Neural cell (in vitro differentiated cells): ENCODE measurements at regions not wholly inside any gene's neighbourhood (a gene's known extent, or its start where the extent isn't known, plus 50 kb on each side); places are given as distances from the start of the nearest gene placed in this dataset.

ENCODE experiments used
- H2AFZ ChIP-seq: fragments of 200-600, 300-800 bp; sonication (generic), shearing (Covaris generic); 2 replicates; pipeline ENCODE4 v1.6.0; 2014; ENCODE audit warnings: low read depth, mild to moderate bottlenecking, antibody characterized with exemption, low read length, moderate library complexity
- H3F3A ChIP-seq: fragments of 200-600 bp; shearing (Covaris generic); 2 replicates; pipeline ENCODE4 v1.6.1; 2016; ENCODE audit warnings: mild to moderate bottlenecking, moderate library complexity, mixed read lengths, antibody characterized with exemption, low read length; ENCODE audit not compliant: insufficient read depth, poor library complexity, severe bottlenecking
- H3K27ac ChIP-seq: fragments of 200-600, 300-800 bp; sonication (generic), shearing (Covaris generic); 2 replicates; pipeline ENCODE4 v1.5.1; 2014; ENCODE audit warnings: mild to moderate bottlenecking, low read length, moderate library complexity
- H3K27me3 ChIP-seq: fragments of 300-800, 200-600 bp; sonication (generic), shearing (Covaris generic); 2 replicates; pipeline ENCODE4 v1.6.0; 2014; ENCODE audit warnings: mild to moderate bottlenecking, low read depth, low read length, moderate library complexity; ENCODE audit not compliant: insufficient read depth
- H3K36me3 ChIP-seq: fragments of 300-800, 200-600 bp; sonication (generic), shearing (Covaris generic); 2 replicates; pipeline ENCODE4 v1.5.1; 2014; ENCODE audit warnings: mild to moderate bottlenecking, antibody characterized with exemption, low read length, moderate library complexity; ENCODE audit not compliant: insufficient read depth
- H3K4me2 ChIP-seq: fragments of 300-800, 200-600 bp; sonication (generic), shearing (Covaris generic); 2 replicates; pipeline ENCODE4 v1.6.0; 2014; ENCODE audit warnings: mild to moderate bottlenecking, low read length
- H3K4me3 ChIP-seq: fragments of 300-800, 200-600 bp; sonication (generic), shearing (Covaris generic); 2 replicates; pipeline ENCODE4 v1.5.1; 2014; ENCODE audit warnings: mild to moderate bottlenecking, low read length, moderate library complexity
- H3K79me2 ChIP-seq: fragments of 200-600 bp; shearing (Covaris generic); replicated peaks from 2 replicates; pipeline ENCODE4 v1.6.0; 2014; ENCODE audit warnings: mild to moderate bottlenecking, low read length, moderate library complexity; ENCODE audit not compliant: insufficient read depth
- H3K9ac ChIP-seq: fragments of 300-800, 200-600 bp; sonication (generic), shearing (Covaris generic); 2 replicates; pipeline ENCODE4 v1.6.1; 2016; ENCODE audit warnings: mild to moderate bottlenecking, low read length, mixed read lengths
- H3K9me2 ChIP-seq: fragments of 200-600 bp; shearing (Covaris generic); 2 replicates; pipeline ENCODE4 v1.6.1; 2016; ENCODE audit warnings: mild to moderate bottlenecking, low read length, mixed read lengths; ENCODE audit not compliant: insufficient read depth
- H3K9me3 ChIP-seq: fragments of 200-600, 300-800 bp; sonication (generic), shearing (Covaris generic); 2 replicates; pipeline ENCODE4 v1.6.1; 2016; ENCODE audit warnings: mild to moderate bottlenecking, mixed run types, low read length, moderate library complexity, mixed read lengths
- H4K20me1 ChIP-seq: fragments of 200-600 bp; shearing (Covaris generic); 2 replicates; pipeline ENCODE4 v1.6.1; 2016; ENCODE audit warnings: mild to moderate bottlenecking, mixed run types; ENCODE audit not compliant: insufficient read depth
- CTCF ChIP-seq: fragments of 450-650 bp; IDR thresholded peaks from 2 replicates; pipeline ENCODE4 v1.5.1; 2014; ENCODE audit warnings: antibody characterized with exemption, mild to moderate bottlenecking, moderate library complexity; ENCODE audit not compliant: poor library complexity, severe bottlenecking
- EP300 ChIP-seq: fragments of 450-650 bp; conservative IDR thresholded peaks from 2 replicates; pipeline ENCODE4 v1.6.1; 2014; ENCODE audit warnings: antibody characterized with exemption, mild to moderate bottlenecking, moderate library complexity; ENCODE audit not compliant: poor library complexity, severe bottlenecking
- EZH2 ChIP-seq: fragments of 200-600, 300-800 bp; shearing (Covaris generic), sonication (generic); IDR thresholded peaks from 2 replicates; pipeline ENCODE4 v1.6.1; 2014; ENCODE audit warnings: antibody characterized with exemption, low read length, borderline replicate concordance, mild to moderate bottlenecking; ENCODE audit not compliant: insufficient read depth, poor library complexity, severe bottlenecking
- MXI1 ChIP-seq: fragments of 450-650 bp; conservative IDR thresholded peaks from 2 replicates; pipeline ENCODE4 v1.6.1; 2014; ENCODE audit warnings: antibody characterized with exemption, mild to moderate bottlenecking; ENCODE audit not compliant: poor library complexity, severe bottlenecking
- POLR2AphosphoS5 ChIP-seq: IDR thresholded peaks from 2 replicates; pipeline ENCODE4 v1.6.1; 2012
- RAD21 ChIP-seq: fragments of 450-650 bp; conservative IDR thresholded peaks from 2 replicates; pipeline ENCODE4 v1.6.1; 2014; ENCODE audit warnings: antibody characterized with exemption, mild to moderate bottlenecking, moderate library complexity
- SMC3 ChIP-seq: fragments of 450-650 bp; conservative IDR thresholded peaks from 2 replicates; pipeline ENCODE4 v1.6.1; 2014; ENCODE audit warnings: antibody characterized with exemption, mild to moderate bottlenecking, moderate library complexity; ENCODE audit not compliant: poor library complexity
- TAF1 ChIP-seq: IDR thresholded peaks from 2 replicates; pipeline ENCODE4 v1.6.1; 2012; ENCODE audit warnings: low read depth
- TF ChIP-seq, protein P1 (sequence below): IDR thresholded peaks from 2 replicates; pipeline ENCODE4 v1.6.1; 2012; ENCODE audit warnings: borderline replicate concordance

DNA sequence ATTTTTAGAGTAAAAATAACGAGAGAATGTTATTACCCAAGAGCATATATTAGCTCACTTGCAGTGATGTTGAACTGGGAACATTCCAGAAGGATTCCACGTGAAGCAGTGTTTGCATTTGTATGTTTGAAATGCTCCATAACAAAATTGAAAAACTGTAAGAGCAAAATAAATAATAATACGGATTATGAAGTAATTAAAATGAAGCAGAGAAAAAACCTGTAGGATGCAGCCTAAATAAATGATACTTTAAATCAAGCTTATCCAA lies 203.3 kb downstream of the BAMBI start:
- H3K79me2 ChIP-seq: no peaks in the 10 kb centered on the region
- H3K27ac ChIP-seq: no peak overlapping the region
- no peak overlapping the region for H3K4me3 ChIP-seq
- no peaks in the 10 kb centered on the region for H4K20me1 ChIP-seq
- no peak overlapping the region for H2AFZ ChIP-seq
- H3K9me3 ChIP-seq: no peaks in the 10 kb centered on the region
- TF ChIP-seq POLR2AphosphoS5 (no peak), MXI1 (no peak), EZH2 (no peak), SMC3 (no peak), RAD21 (no peak), CTCF (no peak), TAF1 (no peak), EP300 (no peak)
- TF ChIP-seq, protein P1, sequence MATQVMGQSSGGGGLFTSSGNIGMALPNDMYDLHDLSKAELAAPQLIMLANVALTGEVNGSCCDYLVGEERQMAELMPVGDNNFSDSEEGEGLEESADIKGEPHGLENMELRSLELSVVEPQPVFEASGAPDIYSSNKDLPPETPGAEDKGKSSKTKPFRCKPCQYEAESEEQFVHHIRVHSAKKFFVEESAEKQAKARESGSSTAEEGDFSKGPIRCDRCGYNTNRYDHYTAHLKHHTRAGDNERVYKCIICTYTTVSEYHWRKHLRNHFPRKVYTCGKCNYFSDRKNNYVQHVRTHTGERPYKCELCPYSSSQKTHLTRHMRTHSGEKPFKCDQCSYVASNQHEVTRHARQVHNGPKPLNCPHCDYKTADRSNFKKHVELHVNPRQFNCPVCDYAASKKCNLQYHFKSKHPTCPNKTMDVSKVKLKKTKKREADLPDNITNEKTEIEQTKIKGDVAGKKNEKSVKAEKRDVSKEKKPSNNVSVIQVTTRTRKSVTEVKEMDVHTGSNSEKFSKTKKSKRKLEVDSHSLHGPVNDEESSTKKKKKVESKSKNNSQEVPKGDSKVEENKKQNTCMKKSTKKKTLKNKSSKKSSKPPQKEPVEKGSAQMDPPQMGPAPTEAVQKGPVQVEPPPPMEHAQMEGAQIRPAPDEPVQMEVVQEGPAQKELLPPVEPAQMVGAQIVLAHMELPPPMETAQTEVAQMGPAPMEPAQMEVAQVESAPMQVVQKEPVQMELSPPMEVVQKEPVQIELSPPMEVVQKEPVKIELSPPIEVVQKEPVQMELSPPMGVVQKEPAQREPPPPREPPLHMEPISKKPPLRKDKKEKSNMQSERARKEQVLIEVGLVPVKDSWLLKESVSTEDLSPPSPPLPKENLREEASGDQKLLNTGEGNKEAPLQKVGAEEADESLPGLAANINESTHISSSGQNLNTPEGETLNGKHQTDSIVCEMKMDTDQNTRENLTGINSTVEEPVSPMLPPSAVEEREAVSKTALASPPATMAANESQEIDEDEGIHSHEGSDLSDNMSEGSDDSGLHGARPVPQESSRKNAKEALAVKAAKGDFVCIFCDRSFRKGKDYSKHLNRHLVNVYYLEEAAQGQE: no peak
- no peaks in the 10 kb centered on the region for H3F3A ChIP-seq
- no peak overlapping the region for H3K4me2 ChIP-seq
- H3K27me3 ChIP-seq: no peaks in the 10 kb centered on the region
- no peak overlapping the region for H3K9ac ChIP-seq
- no peaks in the 10 kb centered on the region for H3K9me2 ChIP-seq
- no peaks in the 10 kb centered on the region for H3K36me3 ChIP-seq

DNA sequence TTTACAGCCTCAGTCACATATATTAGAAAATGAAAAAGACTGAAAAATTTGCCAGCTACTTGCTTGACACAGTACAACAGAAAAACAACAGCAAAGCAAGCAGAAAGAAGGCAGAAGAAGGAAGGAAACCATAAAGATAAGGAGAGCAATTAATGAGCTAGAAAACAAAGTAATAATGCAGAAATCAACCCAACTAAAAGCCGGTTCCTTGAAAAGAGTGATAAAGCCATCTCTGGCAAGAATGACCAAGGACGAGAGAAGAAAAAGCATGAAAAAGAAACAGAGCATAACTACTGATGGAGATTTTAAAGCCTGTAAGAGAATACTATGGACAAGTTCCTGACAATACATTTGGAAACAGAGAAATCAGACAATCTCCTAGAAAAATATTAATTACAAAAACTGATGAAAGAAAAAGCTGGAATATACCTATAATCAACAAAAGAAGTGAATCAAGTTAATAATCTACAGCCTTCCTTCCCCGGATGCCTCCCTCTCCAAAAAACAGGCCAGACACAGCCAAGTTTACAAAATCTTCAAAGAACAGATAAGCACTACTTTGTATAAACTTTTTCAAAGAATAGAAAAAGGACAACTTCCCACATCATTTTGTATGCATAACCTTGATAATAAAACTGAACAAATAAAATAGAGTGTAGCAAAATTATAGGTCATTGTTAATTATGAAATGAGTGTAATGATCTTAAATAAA lies 204.0 kb downstream of the BAMBI start:
- H3K4me3 ChIP-seq: no peak overlapping the region

More for the DNA sequence above, 204.0 kb downstream of the BAMBI start:
- H3K9ac ChIP-seq: no peak overlapping the region
- H2AFZ ChIP-seq: no peak overlapping the region
- H3F3A ChIP-seq: no peaks in the 10 kb centered on the region
- no peaks in the 10 kb centered on the region for H4K20me1 ChIP-seq
- no peak overlapping the region for H3K27ac ChIP-seq
- no peaks in the 10 kb centered on the region for H3K36me3 ChIP-seq
- no peaks in the 10 kb centered on the region for H3K9me3 ChIP-seq
- no peaks in the 10 kb centered on the region for H3K27me3 ChIP-seq
- H3K4me2 ChIP-seq: no peak overlapping the region
- H3K9me2 ChIP-seq: no peaks in the 10 kb centered on the region
- H3K79me2 ChIP-seq: no peaks in the 10 kb centered on the region
- TF ChIP-seq EP300: no peak
- no peak for TF ChIP-seq EZH2
- no peak for TF ChIP-seq POLR2AphosphoS5
- TF ChIP-seq RAD21: no peak
- no peak for TF ChIP-seq SMC3
- TF ChIP-seq, protein P1: no peak
- no peak for TF ChIP-seq TAF1
- no peak for TF ChIP-seq MXI1
- no peak for TF ChIP-seq CTCF
